ENCODE measurements at regions not wholly inside any gene's neighbourhood (a gene's known extent, or its start where the extent isn't known, plus 50 kb on each side); places are given as distances from the start of the nearest gene placed in this dataset.

DNA sequence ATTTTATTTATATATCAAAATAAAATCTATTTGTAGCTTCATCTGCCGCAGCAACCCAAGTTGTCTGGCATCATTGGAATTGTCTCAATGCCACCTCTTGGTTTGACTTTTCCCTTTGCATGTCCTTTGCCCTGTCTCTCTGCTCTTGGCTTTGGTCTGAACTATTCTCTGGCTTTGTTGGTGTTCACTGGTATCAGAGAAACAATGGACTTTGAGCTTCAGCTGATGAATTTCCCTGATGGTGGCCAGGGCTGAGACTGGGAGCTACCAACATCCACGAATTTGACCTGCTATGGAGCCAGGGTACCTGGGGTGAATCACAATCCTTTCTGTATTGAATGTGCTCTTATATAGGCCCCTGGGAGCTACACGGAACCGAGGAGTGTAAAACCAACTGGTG lies 311.7 kb upstream of the KIAA1217 start:
- no peaks in the 10 kb centered on the region for H3K36me3 ChIP-seq (ENCODE audit: control insufficient read depth in 2 of 2, insufficient read depth in 1 of 2, low read length in 2 of 2)
- H3K27ac ChIP-seq (ENCODE audit: extremely low read depth, low read depth, low read length), result no peak overlapping the region
- ChIA-PET POLR2A (no interaction called here), CTCF (no interaction called here)
- H3K4me3 ChIP-seq (ENCODE audit: low read depth, low read length), result no peak overlapping the region
- TF ChIP-seq ZNF350 (tag by site-specific recombination; IDR thresholded peaks at IDR 0.05) (no peak), TRIM28 (IDR thresholded peaks at IDR 0.05; ENCODE audit: borderline replicate concordance, low read length) (no peak), ZNF138 (tag by site-specific recombination; IDR thresholded peaks at IDR 0.05; ENCODE audit: borderline replicate concordance) (no peak), WT1 (tag by site-specific recombination; IDR thresholded peaks at IDR 0.05) (no peak), GLI2 (tag by site-specific recombination; IDR thresholded peaks at IDR 0.05; ENCODE audit: borderline replicate concordance, low read depth) (no peak), ZNF292 (tag by site-specific recombination; IDR thresholded peaks at IDR 0.05; ENCODE audit: borderline replicate concordance, low read depth) (no peak), ZNF426 (tag by site-specific recombination; IDR thresholded peaks at IDR 0.05) (no peak), HOXC10 (CRISPR knock-in tag; IDR thresholded peaks at IDR 0.05) (no peak), ZNF112 (tag by site-specific recombination; IDR thresholded peaks at IDR 0.05) (no peak), ZNF223 (tag by site-specific recombination; IDR thresholded peaks at IDR 0.05) (no peak), ZXDB (tag by site-specific recombination; IDR thresholded peaks at IDR 0.05) (no peak), ZNF677 (tag by site-specific recombination; IDR thresholded peaks at IDR 0.05) (no peak), ZNF16 (tag by site-specific recombination; IDR thresholded peaks at IDR 0.05; ENCODE audit: low read depth) (no peak), ZSCAN23 (tag by site-specific recombination; IDR thresholded peaks at IDR 0.05) (no peak), ZFHX2 (tag by site-specific recombination; conservative IDR thresholded peaks at IDR 0.05) (no peak), ZNF660 (tag by site-specific recombination; IDR thresholded peaks at IDR 0.05) (no peak), ZNF600 (tag by site-specific recombination; IDR thresholded peaks at IDR 0.05) (no peak), ZNF621 (tag by site-specific recombination; IDR thresholded peaks at IDR 0.05) (no peak), BCL6B (tag by site-specific recombination; IDR thresholded peaks at IDR 0.05) (no peak)
- TF ChIP-seq, protein P1, sequence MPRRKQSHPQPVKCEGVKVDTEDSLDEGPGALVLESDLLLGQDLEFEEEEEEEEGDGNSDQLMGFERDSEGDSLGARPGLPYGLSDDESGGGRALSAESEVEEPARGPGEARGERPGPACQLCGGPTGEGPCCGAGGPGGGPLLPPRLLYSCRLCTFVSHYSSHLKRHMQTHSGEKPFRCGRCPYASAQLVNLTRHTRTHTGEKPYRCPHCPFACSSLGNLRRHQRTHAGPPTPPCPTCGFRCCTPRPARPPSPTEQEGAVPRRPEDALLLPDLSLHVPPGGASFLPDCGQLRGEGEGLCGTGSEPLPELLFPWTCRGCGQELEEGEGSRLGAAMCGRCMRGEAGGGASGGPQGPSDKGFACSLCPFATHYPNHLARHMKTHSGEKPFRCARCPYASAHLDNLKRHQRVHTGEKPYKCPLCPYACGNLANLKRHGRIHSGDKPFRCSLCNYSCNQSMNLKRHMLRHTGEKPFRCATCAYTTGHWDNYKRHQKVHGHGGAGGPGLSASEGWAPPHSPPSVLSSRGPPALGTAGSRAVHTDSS (tag by site-specific recombination; IDR thresholded peaks at IDR 0.05), result no peak
- H3K9me3 ChIP-seq (ENCODE audit: control insufficient read depth, insufficient read depth, low read depth, low read length), result no peaks in the 10 kb centered on the region
- no peaks in the 10 kb centered on the region for H3K4me1 ChIP-seq (ENCODE audit: control insufficient read depth, insufficient read depth, low read length)

DNA sequence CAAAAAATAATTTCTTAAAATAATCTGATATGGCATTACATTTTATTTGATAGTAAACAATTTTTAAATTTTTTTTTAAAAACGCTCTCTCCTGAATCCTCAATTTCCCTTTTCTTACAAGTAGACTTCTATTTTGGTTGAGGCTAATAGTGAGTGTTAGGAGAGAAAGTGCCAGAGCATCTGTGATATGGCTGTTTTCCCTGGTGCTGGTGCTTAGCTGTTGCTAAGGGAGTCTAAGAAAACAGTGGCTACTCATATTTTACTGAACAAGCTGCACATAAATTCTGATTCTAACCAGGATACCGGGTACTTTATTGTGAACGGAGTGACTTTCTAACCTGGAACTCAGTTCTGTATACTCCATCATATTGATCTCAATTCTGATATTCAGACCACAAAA lies 311.1 kb upstream of the KIAA1217 start:
- Histone ChIP-seq H3K4me1 (ENCODE audit: control insufficient read depth, insufficient read depth, low read length) (no peaks in the 10 kb centered on the region), H3K9me3 (ENCODE audit: control insufficient read depth, insufficient read depth, low read depth, low read length) (no peaks in the 10 kb centered on the region), H3K4me3 (ENCODE audit: low read depth, low read length) (no peak overlapping the region), H3K27ac (ENCODE audit: extremely low read depth, low read depth, low read length) (no peak overlapping the region), H3K36me3 (ENCODE audit: control insufficient read depth in 2 of 2, insufficient read depth in 1 of 2, low read length in 2 of 2) (no peaks in the 10 kb centered on the region)
- TF ChIP-seq ZNF555 (tag by site-specific recombination; conservative IDR thresholded peaks at IDR 0.05) (no peak), ZSCAN4 (tag by site-specific recombination; IDR thresholded peaks at IDR 0.05) (no peak), MZF1 (tag by site-specific recombination; IDR thresholded peaks at IDR 0.05; ENCODE audit: borderline replicate concordance) (no peak), ZNF354C (tag by site-specific recombination; IDR thresholded peaks at IDR 0.05; ENCODE audit: borderline replicate concordance, low read depth) (no peak), OVOL3 (tag by site-specific recombination; IDR thresholded peaks at IDR 0.05) (no peak), ZNF549 (tag by site-specific recombination; IDR thresholded peaks at IDR 0.05) (no peak), ZNF169 (tag by site-specific recombination; IDR thresholded peaks at IDR 0.05) (no peak), ZNF335 (tag by site-specific recombination; conservative IDR thresholded peaks at IDR 0.05) (no peak), ZNF202 (tag by site-specific recombination; IDR thresholded peaks at IDR 0.05; ENCODE audit: borderline replicate concordance) (no peak), BCL11B (tag by site-specific recombination; IDR thresholded peaks at IDR 0.05; ENCODE audit: low read depth) (no peak), ZNF175 (tag by site-specific recombination; IDR thresholded peaks at IDR 0.05) (no peak), GLIS1 (tag by site-specific recombination; IDR thresholded peaks at IDR 0.05) (no peak), GFI1B (tag by site-specific recombination; IDR thresholded peaks at IDR 0.05) (no peak), ZNF19 (tag by site-specific recombination; IDR thresholded peaks at IDR 0.05; ENCODE audit: low read depth) (no peak), SCRT2 (tag by site-specific recombination; IDR thresholded peaks at IDR 0.05) (no peak)
- POLR2A ChIA-PET, result no interaction called here
- CTCF ChIA-PET, result no interaction called here

All from HEK293 (cell line).